Vagina (tissue), 2 donors: ENCODE measurements at regions not wholly inside any gene's neighbourhood (a gene's known extent, or its start where the extent isn't known, plus 50 kb on each side); places are given as distances from the start of the nearest gene placed in this dataset.

ENCODE experiments used
- POLR2A ChIP-seq, 2 donors: fragments of 450-650 bp; IDR thresholded peaks; one replicate each; pipeline ENCODE4 v1.6.1; 2017; ENCODE audit warnings: antibody characterized with exemption in 2 of 2, mild to moderate bottlenecking in 2 of 2, moderate library complexity in 2 of 2
- POLR2AphosphoS5 ChIP-seq, 2 donors: sonication (generic); formaldehyde crosslinking; IDR thresholded peaks; one replicate each; pipeline ENCODE4 v1.9.0; 2017; ENCODE audit warnings: antibody characterized with exemption in 2 of 2, mild to moderate bottlenecking in 2 of 2, low read depth in 1 of 2; ENCODE audit not compliant: insufficient read depth in 1 of 2
- TF ChIP-seq, protein P1 (sequence below), 3 experiments: fragments of 450-650 bp in 2 of 3; fragments of 200-600 bp in 1 of 3; sonication (generic) in 1 of 3; IDR thresholded peaks; one replicate each; pipeline ENCODE4 v1.5.1; 2017 to 2019; ENCODE audit warnings: antibody characterized with exemption in 3 of 3, mild to moderate bottlenecking in 2 of 3, moderate library complexity in 2 of 3

DNA sequence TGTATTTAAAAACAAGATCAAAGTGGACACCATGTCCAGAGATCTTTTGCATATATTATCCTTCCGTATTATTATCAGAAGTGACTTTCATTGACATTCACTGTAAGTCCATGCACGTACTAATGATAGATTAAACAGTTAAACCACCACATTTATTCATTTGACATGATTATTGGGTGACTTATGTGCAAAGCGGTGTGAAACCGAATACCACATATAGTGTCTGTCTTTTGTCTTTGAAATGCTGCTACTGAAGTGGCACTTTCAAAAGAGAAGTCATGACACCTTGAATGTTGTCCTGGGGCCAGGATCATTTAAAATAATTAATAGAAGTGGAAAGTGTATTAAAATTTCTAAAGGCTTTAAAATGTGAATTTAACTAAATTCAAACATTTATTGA lies 100.1 kb downstream of the ERCC5 start:
- TF ChIP-seq, protein P1, sequence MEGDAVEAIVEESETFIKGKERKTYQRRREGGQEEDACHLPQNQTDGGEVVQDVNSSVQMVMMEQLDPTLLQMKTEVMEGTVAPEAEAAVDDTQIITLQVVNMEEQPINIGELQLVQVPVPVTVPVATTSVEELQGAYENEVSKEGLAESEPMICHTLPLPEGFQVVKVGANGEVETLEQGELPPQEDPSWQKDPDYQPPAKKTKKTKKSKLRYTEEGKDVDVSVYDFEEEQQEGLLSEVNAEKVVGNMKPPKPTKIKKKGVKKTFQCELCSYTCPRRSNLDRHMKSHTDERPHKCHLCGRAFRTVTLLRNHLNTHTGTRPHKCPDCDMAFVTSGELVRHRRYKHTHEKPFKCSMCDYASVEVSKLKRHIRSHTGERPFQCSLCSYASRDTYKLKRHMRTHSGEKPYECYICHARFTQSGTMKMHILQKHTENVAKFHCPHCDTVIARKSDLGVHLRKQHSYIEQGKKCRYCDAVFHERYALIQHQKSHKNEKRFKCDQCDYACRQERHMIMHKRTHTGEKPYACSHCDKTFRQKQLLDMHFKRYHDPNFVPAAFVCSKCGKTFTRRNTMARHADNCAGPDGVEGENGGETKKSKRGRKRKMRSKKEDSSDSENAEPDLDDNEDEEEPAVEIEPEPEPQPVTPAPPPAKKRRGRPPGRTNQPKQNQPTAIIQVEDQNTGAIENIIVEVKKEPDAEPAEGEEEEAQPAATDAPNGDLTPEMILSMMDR (IDR thresholded peaks at IDR 0.05), result no peak
- TF ChIP-seq POLR2A (IDR thresholded peaks at IDR 0.05) (no peak), POLR2AphosphoS5 (IDR thresholded peaks at IDR 0.05; ENCODE audit: insufficient read depth in 1 of 2, low read depth in 1 of 2) (no peak)
